Adrenal gland (tissue), 9 donors: ENCODE measurements at regions not wholly inside any gene's neighbourhood (a gene's known extent, or its start where the extent isn't known, plus 50 kb on each side); places are given as distances from the start of the nearest gene placed in this dataset.

Experiments
- DNase-seq, 7 donors: peaks; one replicate each; pipeline ENCODE4 v3.0.0-alpha.2; 2019 to 2020
- H3K27ac ChIP-seq, 5 donors: fragments of 200-600 bp; sonication (generic) in 4 of 5; 1 replicate in 3 of 5; 2 replicates in 2 of 5; pipeline versions ENCODE4 v1.5.1 to v1.8.0; 2016 to 2020; ENCODE audit warnings: mild to moderate bottlenecking in 1 of 5
- H3K27me3 ChIP-seq: fragments of 200-600 bp; 2 replicates; pipeline ENCODE4 v1.8.0; 2021
- H3K36me3 ChIP-seq, 2 donors: fragments of 200-600 bp; replicated peaks in 1 of 2; 1 replicate in 1 of 2; 2 replicates in 1 of 2; pipeline versions ENCODE4 v1.5.1 to v1.8.0; 2018 to 2022
- H3K4me1 ChIP-seq, 2 donors: fragments of 200-600 bp; replicated peaks in 1 of 2; 1 replicate in 1 of 2; 2 replicates in 1 of 2; pipeline versions ENCODE4 v1.5.1 to v1.8.0; 2018 to 2021
- H3K4me3 ChIP-seq, 4 donors: fragments of 200-600 bp; sonication (generic) in 3 of 4; one replicate each; pipeline ENCODE4 v1.5.1; 2016 to 2018
- H3K9me3 ChIP-seq, 3 donors: fragments of 200-600 bp; sonication (generic) in 1 of 3; replicated peaks in 1 of 3; 1 replicate in 2 of 3; 2 replicates in 1 of 3; pipeline versions ENCODE4 v1.5.1 to v1.8.0; 2016 to 2021
- POLR2A ChIP-seq, 2 donors: fragments of 450-650 bp; IDR thresholded peaks; one replicate each; pipeline ENCODE4 v1.6.1; 2017; ENCODE audit warnings: antibody characterized with exemption in 2 of 2, mild to moderate bottlenecking in 2 of 2, moderate library complexity in 1 of 2
- WGBS, 4 donors: extraction: QIAGEN DNeasy Blood & Tissue Kit in 2 of 4; methylation state at CpG; one replicate each; pipeline versions ENCODE4 v1.1.5 to v1.1.7; 2013 to 2017; 5-methylcytosine and 5-hydroxymethylcytosine counted together
- intact Hi-C, 2 donors: fragments of 100-400 bp; cut with DNase I; formaldehyde crosslinking; loops; one replicate each; pipeline versions ENCODE4 v1.14.1 to v1.15.0; 2022 to 2023
- TF ChIP-seq, protein P1 (sequence below), 6 experiments: fragments of 450-650 bp in 4 of 6; fragments of 200-600 bp in 2 of 6; sonication (generic) in 1 of 6; IDR thresholded peaks; 1 replicate in 5 of 6; 2 replicates in 1 of 6; pipeline versions ENCODE4 v1.5.1 to v1.8.0; 2016 to 2021; ENCODE audit warnings: antibody characterized with exemption in 6 of 6, mild to moderate bottlenecking in 2 of 6, moderate library complexity in 1 of 6
- donor health status: healthy with polysubstance abuse.
- donor health status: Bipolar disorder and iron deficiency.
- donor health status: DM: yes; HTN: yes; CAD: no.
- donor health status: DM: no; HTN: no; CAD: no.
- donor health status: DM: no; HTN: no; CAD: no.

DNA sequence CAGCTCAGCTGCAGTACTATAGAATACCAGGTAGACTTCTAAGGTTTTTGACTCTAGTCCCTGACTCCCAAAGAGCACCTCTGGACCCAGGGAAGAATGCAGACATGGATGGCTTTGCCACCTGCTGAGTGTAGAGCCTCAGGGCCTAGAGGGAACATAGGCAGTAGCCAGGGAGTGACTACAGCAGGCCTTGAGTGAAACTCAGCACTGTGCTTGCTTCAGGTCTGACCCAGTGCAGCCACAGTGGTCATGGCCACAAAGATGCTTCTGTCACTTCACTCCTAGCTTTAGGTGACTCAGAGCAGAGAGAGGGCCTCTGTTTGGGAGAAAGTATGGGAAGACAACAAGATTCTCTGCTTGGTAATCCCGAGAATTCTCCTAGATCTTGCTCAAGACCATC lies 162.2 kb upstream of the ITGA4 start:
- WGBS, 4 donors: 69 to 100% (median 86%) methylated on average over 1 of the region's 1 CpG
- intact Hi-C loops: no loop called here

GRCh38 chr2:181300600-181301291 lies 156.4 kb upstream of the ITGA4 start:
- no peak for DNase-seq
- Histone ChIP-seq H3K9me3 (peaks cover 0 to 7% (median 0%) of the 10 kb centered on the region in 3 donors), H3K4me1 (no peaks in the 10 kb centered on the region), H3K36me3 (no peaks in the 10 kb centered on the region), H3K4me3 (no peak overlapping the region), H3K27ac (no peak overlapping the region), H3K27me3 (no peaks in the 10 kb centered on the region)
- intact Hi-C loops: no loop called here
- 71 to 75% (median 72%) methylated on average over 5 of the region's 5 CpGs for WGBS, 4 donors
- TF ChIP-seq, protein P1, sequence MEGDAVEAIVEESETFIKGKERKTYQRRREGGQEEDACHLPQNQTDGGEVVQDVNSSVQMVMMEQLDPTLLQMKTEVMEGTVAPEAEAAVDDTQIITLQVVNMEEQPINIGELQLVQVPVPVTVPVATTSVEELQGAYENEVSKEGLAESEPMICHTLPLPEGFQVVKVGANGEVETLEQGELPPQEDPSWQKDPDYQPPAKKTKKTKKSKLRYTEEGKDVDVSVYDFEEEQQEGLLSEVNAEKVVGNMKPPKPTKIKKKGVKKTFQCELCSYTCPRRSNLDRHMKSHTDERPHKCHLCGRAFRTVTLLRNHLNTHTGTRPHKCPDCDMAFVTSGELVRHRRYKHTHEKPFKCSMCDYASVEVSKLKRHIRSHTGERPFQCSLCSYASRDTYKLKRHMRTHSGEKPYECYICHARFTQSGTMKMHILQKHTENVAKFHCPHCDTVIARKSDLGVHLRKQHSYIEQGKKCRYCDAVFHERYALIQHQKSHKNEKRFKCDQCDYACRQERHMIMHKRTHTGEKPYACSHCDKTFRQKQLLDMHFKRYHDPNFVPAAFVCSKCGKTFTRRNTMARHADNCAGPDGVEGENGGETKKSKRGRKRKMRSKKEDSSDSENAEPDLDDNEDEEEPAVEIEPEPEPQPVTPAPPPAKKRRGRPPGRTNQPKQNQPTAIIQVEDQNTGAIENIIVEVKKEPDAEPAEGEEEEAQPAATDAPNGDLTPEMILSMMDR (IDR thresholded peaks at IDR 0.05): no peak
- TF ChIP-seq POLR2A (IDR thresholded peaks at IDR 0.05): no peak

More for the DNA sequence above, 162.2 kb upstream of the ITGA4 start:
- DNase-seq: no peak
- H3K27me3 ChIP-seq: no peaks in the 10 kb centered on the region
- no peak overlapping the region for H3K4me3 ChIP-seq
- no peaks in the 10 kb centered on the region for H3K4me1 ChIP-seq
- H3K36me3 ChIP-seq: no peaks in the 10 kb centered on the region
- TF ChIP-seq POLR2A (IDR thresholded peaks at IDR 0.05): no peak
- TF ChIP-seq, protein P1 (IDR thresholded peaks at IDR 0.05): no peak
- peaks cover 0 to 7% (median 0%) of the 10 kb centered on the region in 3 donors for H3K9me3 ChIP-seq
- H3K27ac ChIP-seq: no peak overlapping the region

- no peak for DNase-seq
- Histone ChIP-seq H3K4me1 (no peaks in the 10 kb centered on the region), H3K27ac (no peak overlapping the region), H3K36me3 (no peaks in the 10 kb centered on the region), H3K4me3 (no peak overlapping the region), H3K9me3 (no peaks in the 10 kb centered on the region), H3K27me3 (no peaks in the 10 kb centered on the region)
- intact Hi-C loops: no loop called here
- no peak for TF ChIP-seq POLR2A (IDR thresholded peaks at IDR 0.05)
- TF ChIP-seq, protein P1 (IDR thresholded peaks at IDR 0.05): no peak
- 58 to 71% (median 65%) methylated on average over 5 of the region's 5 CpGs for WGBS, 4 donors
Observed at GRCh38 chr2:181304011-181304844, 153.0 kb upstream of the ITGA4 start.

DNA sequence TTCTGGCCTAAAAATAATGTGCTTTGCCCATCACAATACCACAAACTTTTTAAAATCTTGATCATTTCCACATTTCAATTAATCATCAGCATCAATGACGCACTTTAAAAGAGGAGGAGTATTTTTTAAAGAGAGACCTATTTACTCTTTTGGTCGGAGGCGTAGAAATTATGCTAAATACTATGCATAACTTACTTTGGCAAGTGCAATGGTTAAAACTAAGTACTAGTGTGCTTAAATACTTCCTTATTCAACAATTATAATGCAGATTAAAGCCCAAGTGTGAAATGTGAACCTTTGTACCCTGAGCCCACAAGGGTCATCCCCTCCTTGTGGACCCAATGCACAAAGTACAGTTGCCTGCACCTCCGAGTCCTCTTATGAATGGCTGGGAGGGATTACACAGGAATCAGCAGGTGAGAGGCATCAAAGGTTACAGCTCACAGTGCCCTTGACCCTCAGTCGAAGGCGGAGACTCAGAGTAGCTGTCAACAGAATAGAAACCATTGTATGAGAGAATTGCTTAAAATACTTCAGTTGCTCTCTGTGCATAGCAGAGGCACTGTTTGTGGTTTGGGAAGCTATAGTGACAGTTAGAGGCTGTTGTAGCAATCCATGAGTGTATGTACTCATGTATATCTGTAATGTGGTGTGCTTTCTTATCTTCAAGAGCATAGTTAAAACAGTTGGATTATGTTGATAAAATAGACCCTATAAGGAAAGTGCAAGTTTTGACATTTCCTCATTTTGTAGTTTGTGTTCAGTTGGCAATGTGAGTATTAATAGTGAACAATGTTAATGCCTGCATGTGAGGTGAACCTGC lies 151.7 kb upstream of the ITGA4 start:
- H3K9me3 ChIP-seq: no peaks in the 10 kb centered on the region
- no peaks in the 10 kb centered on the region for H3K4me1 ChIP-seq
- no peak overlapping the region for H3K4me3 ChIP-seq
- 47 to 59% (median 52%) methylated on average over 6 of the region's 6 CpGs for WGBS, 4 donors
- H3K27me3 ChIP-seq: no peaks in the 10 kb centered on the region
- H3K36me3 ChIP-seq: no peaks in the 10 kb centered on the region
- intact Hi-C loops: no loop called here
- TF ChIP-seq, protein P1 (IDR thresholded peaks at IDR 0.05): no peak
- no peak for TF ChIP-seq POLR2A (IDR thresholded peaks at IDR 0.05)
- H3K27ac ChIP-seq: peak overlapping the region in 1 of 5 donors; percentile 25
- no peak for DNase-seq
